ENCODE measurements at regions not wholly inside any gene's neighbourhood (a gene's known extent, or its start where the extent isn't known, plus 50 kb on each side); places are given as distances from the start of the nearest gene placed in this dataset.

DNA sequence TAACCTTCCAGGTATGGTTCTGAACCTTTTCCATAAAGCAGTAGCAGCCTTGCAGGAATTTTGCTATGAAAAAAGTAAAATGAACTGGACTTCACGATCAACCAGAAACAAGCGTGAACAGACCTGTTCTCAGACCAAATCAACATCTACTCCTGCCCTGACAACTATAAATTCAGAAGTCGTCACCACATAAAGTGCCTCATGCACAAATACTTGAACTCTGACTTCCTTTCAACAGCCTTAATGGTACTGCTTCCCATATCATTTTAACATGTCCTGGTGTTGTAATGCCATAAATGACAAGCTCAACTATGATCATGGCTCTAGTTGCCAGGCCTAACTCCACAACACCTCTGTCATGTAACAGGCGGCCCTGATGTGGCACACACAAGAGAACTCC, 262.4 kb downstream of the MTX2 start:
- TF ChIP-seq, protein P1, sequence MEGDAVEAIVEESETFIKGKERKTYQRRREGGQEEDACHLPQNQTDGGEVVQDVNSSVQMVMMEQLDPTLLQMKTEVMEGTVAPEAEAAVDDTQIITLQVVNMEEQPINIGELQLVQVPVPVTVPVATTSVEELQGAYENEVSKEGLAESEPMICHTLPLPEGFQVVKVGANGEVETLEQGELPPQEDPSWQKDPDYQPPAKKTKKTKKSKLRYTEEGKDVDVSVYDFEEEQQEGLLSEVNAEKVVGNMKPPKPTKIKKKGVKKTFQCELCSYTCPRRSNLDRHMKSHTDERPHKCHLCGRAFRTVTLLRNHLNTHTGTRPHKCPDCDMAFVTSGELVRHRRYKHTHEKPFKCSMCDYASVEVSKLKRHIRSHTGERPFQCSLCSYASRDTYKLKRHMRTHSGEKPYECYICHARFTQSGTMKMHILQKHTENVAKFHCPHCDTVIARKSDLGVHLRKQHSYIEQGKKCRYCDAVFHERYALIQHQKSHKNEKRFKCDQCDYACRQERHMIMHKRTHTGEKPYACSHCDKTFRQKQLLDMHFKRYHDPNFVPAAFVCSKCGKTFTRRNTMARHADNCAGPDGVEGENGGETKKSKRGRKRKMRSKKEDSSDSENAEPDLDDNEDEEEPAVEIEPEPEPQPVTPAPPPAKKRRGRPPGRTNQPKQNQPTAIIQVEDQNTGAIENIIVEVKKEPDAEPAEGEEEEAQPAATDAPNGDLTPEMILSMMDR (IDR thresholded peaks at IDR 0.05) = no peak
- TF ChIP-seq EP300 (IDR thresholded peaks at IDR 0.05) (no peak), POLR2A (IDR thresholded peaks at IDR 0.05) (no peak)
